ENCODE measurements at regions not wholly inside any gene's neighbourhood (a gene's known extent, or its start where the extent isn't known, plus 50 kb on each side); places are given as distances from the start of the nearest gene placed in this dataset.

GRCh38 chr1:81432654-81433109 is 368.1 kb upstream of the ADGRL2 start (continued):
- TF ChIP-seq CHD7 (IDR thresholded peaks at IDR 0.05; ENCODE audit: insufficient replicate concordance, low read length) (no peak), SIN3A (conservative IDR thresholded peaks at IDR 0.05 in 1 of 2, IDR thresholded peaks at IDR 0.05 in 1 of 2; ENCODE audit: low read depth in 1 of 2, low read length in 2 of 2) (no peak)

Measured in H1 (cell line).